Activated T-helper 2 cell treated with anti-CD3 and anti-CD28 coated beads, Interferon-gamma antibody, Interleukin-2, Interleukin-4, amounts not matched to agents 10 μg/mL and 5 μg/mL and 100 μg/mL, durations not matched to agents 14 hours and 24 hours and 36 hours (primary cell): ENCODE measurements at regions not wholly inside any gene's neighbourhood (a gene's known extent, or its start where the extent isn't known, plus 50 kb on each side); places are given as distances from the start of the nearest gene placed in this dataset.
"Not testable (repeated sequence)": the region's sequence is repeated elsewhere in the genome, so short reads cannot be mapped to it uniquely, and the experiment has no call there.

Source experiments
- DNase-seq: peaks from one replicate; pipeline ENCODE4 v3.0.0; 2021; ENCODE audit warnings: low spot score
- H3K27ac Mint-ChIP-seq: one replicate; pipeline ENCODE4 v1.8.0; 2021; ENCODE audit warnings: mixed read lengths
- H3K27me3 Mint-ChIP-seq: one replicate; pipeline ENCODE4 v1.8.0; 2021; ENCODE audit warnings: low read depth, mixed read lengths
- H3K36me3 Mint-ChIP-seq: one replicate; pipeline ENCODE4 v1.8.0; 2021; ENCODE audit warnings: low read depth, mixed read lengths
- H3K4me1 Mint-ChIP-seq: one replicate; pipeline ENCODE4 v1.8.0; 2021; ENCODE audit warnings: low read depth, mixed read lengths
- H3K4me3 Mint-ChIP-seq: one replicate; pipeline ENCODE4 v1.8.0; 2021; ENCODE audit warnings: low read depth, mild to moderate bottlenecking, moderate library complexity, mixed read lengths
- H3K9me3 Mint-ChIP-seq: one replicate; pipeline ENCODE4 v1.8.0; 2021; ENCODE audit warnings: mixed read lengths
- intact Hi-C: fragments of 100-400 bp; cut with micrococcal nuclease; formaldehyde crosslinking; loops from one replicate; pipeline ENCODE4 v1.15.1; 2023

DNA sequence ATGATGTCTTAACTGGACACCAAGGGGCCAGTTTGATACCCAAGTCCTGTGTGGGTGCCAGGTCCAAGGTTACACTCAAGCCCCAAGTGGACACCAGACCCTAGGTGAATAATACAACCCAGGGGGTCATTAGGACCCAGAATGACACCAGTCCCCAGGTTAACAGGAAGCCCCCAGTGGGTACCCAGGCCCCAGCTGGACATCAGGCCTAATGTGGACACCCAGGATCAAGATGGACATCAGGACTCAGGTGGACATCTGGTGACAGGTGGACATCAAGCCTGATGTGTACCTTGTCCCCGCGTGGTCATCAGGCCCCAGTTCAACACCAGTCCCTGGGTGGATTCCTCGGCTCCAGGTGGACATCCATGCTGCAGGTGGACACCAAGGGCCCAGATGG, 1273.0 kb downstream of the FOXD4L5 start:
- DNase-seq, H3K9me3 Mint-ChIP-seq, H3K4me1 Mint-ChIP-seq, H3K27ac Mint-ChIP-seq, H3K36me3 Mint-ChIP-seq, H3K4me3 Mint-ChIP-seq, H3K27me3 Mint-ChIP-seq, intact Hi-C loops: not testable (repeated sequence)

DNA sequence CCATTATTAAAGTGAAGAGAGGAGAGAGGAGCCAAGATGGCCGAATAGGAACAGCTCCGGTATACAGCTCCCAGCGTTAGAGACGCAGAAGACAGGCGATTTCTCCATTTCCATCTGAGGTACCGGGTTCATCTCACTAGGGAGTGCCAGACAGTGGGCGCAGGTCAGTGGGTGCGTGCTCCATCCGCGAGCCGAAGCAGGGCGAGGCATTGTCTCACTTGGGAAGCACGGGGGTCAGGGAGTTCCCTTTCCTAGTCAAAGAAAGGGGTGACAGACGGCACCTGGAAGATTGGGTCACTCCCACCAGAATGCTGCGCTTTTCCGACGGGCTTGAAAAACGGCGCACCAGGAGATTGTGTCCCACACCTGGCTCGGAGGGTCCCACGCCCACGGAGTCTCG, 1305.3 kb downstream of the FOXD4L5 start:
- H3K4me3 Mint-ChIP-seq, H3K4me1 Mint-ChIP-seq, H3K36me3 Mint-ChIP-seq, DNase-seq, H3K9me3 Mint-ChIP-seq, H3K27ac Mint-ChIP-seq, H3K27me3 Mint-ChIP-seq, intact Hi-C loops: not testable (repeated sequence)
